ENCODE measurements at regions not wholly inside any gene's neighbourhood (a gene's known extent, or its start where the extent isn't known, plus 50 kb on each side); places are given as distances from the start of the nearest gene placed in this dataset.

GRCh38 chr3:65303431-65303830 lies 615.6 kb upstream of the ADAMTS9 start:
- intact Hi-C loops (cut with micrococcal nuclease) = no loop called here
- TF ChIP-seq CTCF (IDR thresholded peaks at IDR 0.05) = no peak
- Mint-ChIP-seq H3K27me3 (no peaks in the 10 kb centered on the region), H3K27ac (no peak overlapping the region), H3K9me3 (peaks cover 3% of the 10 kb centered on the region), H3K36me3 (ENCODE audit: low read depth) (no peaks in the 10 kb centered on the region), H3K4me3 (no peak overlapping the region), H3K4me1 (ENCODE audit: low read depth) (no peaks in the 10 kb centered on the region)
- no peak for DNase-seq
- ATAC-seq = no peak
- ChIA-PET CTCF (no interaction called here), POLR2A (no interaction called here)

- Mint-ChIP-seq H3K4me1 (ENCODE audit: low read depth) (no peaks in the 10 kb centered on the region), H3K4me3 (no peak overlapping the region), H3K9me3 (no peaks in the 10 kb centered on the region), H3K36me3 (ENCODE audit: low read depth) (no peaks in the 10 kb centered on the region), H3K27ac (no peak overlapping the region), H3K27me3 (no peaks in the 10 kb centered on the region)
- TF ChIP-seq CTCF (IDR thresholded peaks at IDR 0.05) = no peak
- DNase-seq (no peak), ATAC-seq (no peak)
- ChIA-PET CTCF (no interaction called here), POLR2A (no interaction called here)
- intact Hi-C loops (cut with micrococcal nuclease) = no loop called here
Measured at GRCh38 chr3:65291448-65292125, 603.8 kb upstream of the ADAMTS9 start.

GRCh38 chr3:65288776-65289175 lies 601.0 kb upstream of the ADAMTS9 start:
- no peaks in the 10 kb centered on the region for H3K9me3 Mint-ChIP-seq
- TF ChIP-seq CTCF (IDR thresholded peaks at IDR 0.05) = no peak
- DNase-seq (no peak), ATAC-seq (no peak)
- H3K36me3 Mint-ChIP-seq (ENCODE audit: low read depth) = no peaks in the 10 kb centered on the region
- H3K4me3 Mint-ChIP-seq = no peak overlapping the region
- H3K27me3 Mint-ChIP-seq = no peaks in the 10 kb centered on the region
- intact Hi-C loops (cut with micrococcal nuclease) = no loop called here
- ChIA-PET CTCF (no interaction called here), POLR2A (no interaction called here)
- no peak overlapping the region for H3K27ac Mint-ChIP-seq
- no peaks in the 10 kb centered on the region for H3K4me1 Mint-ChIP-seq (ENCODE audit: low read depth)

GRCh38 chr3:65285956-65286355 lies 598.2 kb upstream of the ADAMTS9 start:
- intact Hi-C loops (cut with micrococcal nuclease) = no loop called here
- Mint-ChIP-seq H3K4me3 (no peak overlapping the region), H3K9me3 (no peaks in the 10 kb centered on the region), H3K27ac (no peak overlapping the region), H3K27me3 (no peaks in the 10 kb centered on the region), H3K4me1 (ENCODE audit: low read depth) (no peaks in the 10 kb centered on the region), H3K36me3 (ENCODE audit: low read depth) (no peaks in the 10 kb centered on the region)
- POLR2A ChIA-PET = no interaction called here
- TF ChIP-seq CTCF (IDR thresholded peaks at IDR 0.05) = no peak
- CTCF ChIA-PET = no interaction called here
- ATAC-seq (no peak), DNase-seq (no peak)

- POLR2A ChIA-PET = no interaction called here
- no peaks in the 10 kb centered on the region for H3K36me3 Mint-ChIP-seq (ENCODE audit: low read depth)
- H3K4me3 Mint-ChIP-seq = no peak overlapping the region
- no peak overlapping the region for H3K27ac Mint-ChIP-seq
- no peak for TF ChIP-seq CTCF (IDR thresholded peaks at IDR 0.05)
- no peak for ATAC-seq
- H3K9me3 Mint-ChIP-seq = no peaks in the 10 kb centered on the region
- H3K4me1 Mint-ChIP-seq (ENCODE audit: low read depth) = no peaks in the 10 kb centered on the region
- intact Hi-C loops (cut with micrococcal nuclease) = no loop called here
- CTCF ChIA-PET = no interaction called here
- no peak for DNase-seq
- H3K27me3 Mint-ChIP-seq = no peaks in the 10 kb centered on the region
Measured at GRCh38 chr3:65284961-65285360, 597.2 kb upstream of the ADAMTS9 start.
